GM21526 (cell line): ENCODE measurements at regions not wholly inside any gene's neighbourhood (a gene's known extent, or its start where the extent isn't known, plus 50 kb on each side); places are given as distances from the start of the nearest gene placed in this dataset.
"Not testable (repeated sequence)": the region's sequence is repeated elsewhere in the genome, so short reads cannot be mapped to it uniquely, and the experiment has no call there.

Source experiments
- ATAC-seq: cut with Tn5 transposase; IDR thresholded peaks from one replicate; pipeline ENCODE4 v1.9.1; 2021; ENCODE audit warnings: moderate library complexity; ENCODE audit not compliant: unreplicated experiment, low FRiP score

DNA sequence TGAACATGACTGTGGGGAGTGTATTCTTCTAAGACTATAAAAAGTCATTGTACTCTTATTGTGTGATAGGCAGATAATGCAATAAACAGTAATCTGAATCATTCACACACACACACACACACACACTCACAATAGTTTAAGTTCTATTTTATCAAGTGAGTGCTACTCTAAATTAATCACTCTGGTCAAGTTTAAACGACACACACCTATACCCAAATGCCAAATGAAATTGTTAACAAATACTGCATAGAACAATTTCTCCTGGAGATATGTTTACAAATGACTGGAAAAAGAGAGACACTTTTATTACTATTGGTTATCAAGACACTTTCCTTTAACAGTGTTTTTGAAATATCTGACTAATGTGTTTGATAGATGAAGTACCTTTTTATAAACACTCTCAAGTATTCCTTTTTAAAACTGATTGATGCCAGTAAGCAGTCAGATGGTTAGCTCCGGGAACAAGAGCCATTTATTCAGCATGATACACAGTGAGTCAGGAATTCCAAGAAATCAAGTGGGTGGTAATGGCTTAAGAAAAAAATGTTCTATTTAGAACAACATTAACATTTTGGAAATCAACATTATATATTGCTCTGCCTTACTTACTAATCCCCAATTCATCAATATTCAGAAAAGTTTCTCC, 521.6 kb upstream of the ST8SIA4 start:
- no peak for ATAC-seq

DNA sequence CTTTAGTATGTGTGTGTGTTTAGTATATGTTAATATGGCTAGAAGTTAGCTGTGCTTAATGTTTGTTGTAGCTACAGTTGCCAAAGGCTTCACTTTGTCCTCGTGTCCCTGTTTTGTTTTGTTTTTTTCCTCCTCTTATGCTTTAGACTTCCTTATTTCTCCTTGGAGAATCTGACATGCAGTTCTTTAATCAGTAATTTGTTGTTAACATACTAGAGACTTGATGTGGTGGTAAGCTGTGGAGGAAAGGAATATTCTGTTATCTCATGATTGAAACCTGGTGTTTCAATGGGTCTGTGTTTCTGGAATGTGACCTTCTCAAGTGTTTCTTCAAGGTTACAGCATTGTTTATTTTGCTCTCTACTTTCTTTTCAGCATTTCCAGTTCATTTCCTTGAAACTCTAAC, 515.6 kb upstream of the ST8SIA4 start:
- ATAC-seq = no peak

DNA sequence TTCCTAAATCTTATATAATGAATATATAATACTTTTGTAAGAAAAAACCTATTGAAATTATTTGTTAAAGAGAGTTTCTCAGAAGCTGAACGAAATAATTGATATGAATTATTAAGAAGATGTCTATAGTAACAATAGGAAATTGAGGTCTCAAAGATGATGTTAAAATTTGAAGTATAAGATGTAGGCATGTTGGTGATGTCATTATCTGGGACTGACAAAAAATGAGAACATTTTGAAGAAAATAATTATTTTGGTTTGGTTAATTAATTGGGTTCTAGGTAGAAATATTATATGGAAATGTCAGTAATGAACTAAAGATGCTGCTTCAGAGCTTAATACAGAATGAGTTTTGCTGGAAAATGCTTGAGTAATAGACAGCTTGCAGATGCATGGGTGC, 501.4 kb upstream of the ST8SIA4 start:
- no peak for ATAC-seq

DNA sequence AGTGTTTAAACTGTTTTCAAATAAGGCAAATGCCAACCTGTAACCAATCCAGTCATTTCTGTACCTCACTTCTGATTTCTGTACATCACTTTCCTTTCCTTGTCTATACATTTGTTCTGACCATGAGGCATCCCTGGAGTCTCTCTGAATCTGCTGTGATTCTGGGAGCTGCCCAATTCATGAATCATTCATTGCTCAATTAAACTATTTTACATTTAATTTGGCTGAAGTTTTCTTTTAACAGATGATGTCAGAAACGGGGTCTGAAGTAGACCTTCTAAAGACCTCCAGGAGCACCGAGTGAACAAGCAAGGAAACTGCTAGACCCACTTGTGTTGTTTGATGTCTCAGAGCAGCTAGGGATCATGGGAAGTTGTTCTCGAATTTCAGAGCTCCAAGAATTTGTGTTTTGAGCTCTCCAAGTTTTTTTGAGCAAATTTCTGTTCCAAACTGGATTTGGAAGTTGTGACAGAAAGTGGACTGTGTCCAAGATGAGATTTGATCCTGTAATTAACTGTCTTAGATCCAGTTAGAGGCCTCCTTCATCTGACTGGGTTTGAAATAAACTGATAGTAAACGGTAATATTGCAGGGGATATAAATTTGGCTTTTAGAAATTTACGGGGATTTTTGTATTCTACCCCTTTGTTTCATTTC, 490.8 kb upstream of the ST8SIA4 start:
- no peak for ATAC-seq

DNA sequence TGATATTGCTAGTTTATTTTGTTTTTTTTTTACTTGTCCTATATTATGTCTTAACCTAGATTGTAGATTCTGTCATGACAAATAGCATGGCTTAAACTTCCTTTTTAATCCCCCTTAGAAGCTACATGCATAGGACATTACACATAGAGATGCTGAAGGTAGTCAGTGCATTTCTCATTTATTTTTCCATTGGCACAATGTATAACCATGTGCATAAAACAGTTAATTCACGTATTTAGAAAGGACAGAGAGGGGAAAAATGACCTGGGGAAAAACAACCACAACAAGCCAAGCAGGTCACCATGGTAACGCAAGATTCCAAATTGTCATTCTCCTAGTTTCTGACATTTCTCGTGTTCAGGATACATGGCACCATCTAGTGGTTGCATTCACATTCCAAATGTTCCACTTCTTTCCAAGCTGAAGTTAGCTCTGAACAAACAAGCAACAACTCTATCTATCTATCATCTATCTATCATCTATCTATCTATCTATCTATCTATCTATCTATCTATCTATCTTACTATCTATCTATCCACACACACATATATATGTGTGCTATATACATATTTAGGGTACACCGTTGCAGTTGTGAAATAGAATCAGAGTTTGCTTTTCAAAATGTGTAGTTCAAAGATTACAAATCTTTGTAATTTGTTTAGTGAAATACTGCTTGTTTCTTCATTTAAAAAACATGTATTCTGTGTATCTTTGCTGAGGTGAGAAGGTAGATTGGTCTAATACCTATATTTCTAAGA, 487.2 kb upstream of the ST8SIA4 start:
- no peak for ATAC-seq

DNA sequence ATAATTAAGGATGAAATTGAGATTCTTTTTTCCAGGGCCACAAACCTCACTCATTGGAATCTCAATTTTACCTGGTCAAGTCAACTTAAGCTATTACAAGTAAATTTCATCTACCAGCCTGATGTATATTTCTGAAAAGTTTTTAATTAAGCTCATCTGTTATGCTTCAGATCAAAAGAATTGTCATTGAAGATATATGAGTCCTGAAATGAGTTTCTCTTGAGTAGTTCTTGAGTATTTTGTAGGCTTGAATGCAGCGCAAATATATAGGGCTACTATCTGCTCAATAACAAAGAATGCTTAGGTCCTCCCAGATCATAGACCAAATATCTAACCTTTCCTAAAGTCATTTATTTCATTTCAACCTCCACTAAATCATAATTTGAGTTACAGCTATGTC, 482.2 kb upstream of the ST8SIA4 start:
- no peak for ATAC-seq

DNA sequence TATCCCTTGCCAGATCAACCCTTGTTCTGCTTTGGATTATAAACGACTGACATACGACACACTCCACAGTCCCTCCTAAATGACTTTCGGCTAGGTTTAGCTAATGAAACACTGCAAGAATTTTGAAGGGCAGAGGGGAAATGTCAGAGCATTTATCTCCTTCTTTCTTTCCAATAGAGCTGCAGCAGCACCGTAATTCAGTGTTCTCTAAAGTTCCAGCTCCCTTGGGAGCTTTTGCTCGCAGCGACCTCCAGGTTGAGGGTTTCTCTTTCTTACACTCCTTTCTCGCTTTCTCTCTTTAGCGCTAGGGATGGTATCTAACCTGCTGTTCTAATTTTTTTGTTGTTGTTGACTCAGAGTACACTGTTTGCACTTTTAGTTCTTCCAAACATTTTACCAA, 467.1 kb upstream of the ST8SIA4 start:
- ATAC-seq = no peak

DNA sequence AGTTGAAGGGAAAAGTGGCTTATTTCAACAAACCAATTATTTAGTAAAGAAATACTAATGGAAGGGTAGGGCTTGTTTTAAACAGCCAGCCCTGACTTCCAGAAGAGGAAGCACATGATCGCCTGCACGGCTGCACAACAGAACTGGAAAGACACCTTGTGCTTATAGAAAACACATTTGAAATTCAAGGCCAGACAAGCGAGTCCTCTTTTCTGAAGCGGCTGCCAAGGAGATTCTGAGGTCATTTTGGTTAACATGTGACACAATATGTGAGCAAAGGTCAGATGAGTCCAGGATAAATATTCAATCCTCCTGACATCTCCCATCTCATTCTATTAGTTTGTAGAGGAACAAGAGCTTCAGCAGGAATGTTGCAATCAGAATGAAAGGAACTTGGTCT, 461.4 kb upstream of the ST8SIA4 start:
- no peak for ATAC-seq

DNA sequence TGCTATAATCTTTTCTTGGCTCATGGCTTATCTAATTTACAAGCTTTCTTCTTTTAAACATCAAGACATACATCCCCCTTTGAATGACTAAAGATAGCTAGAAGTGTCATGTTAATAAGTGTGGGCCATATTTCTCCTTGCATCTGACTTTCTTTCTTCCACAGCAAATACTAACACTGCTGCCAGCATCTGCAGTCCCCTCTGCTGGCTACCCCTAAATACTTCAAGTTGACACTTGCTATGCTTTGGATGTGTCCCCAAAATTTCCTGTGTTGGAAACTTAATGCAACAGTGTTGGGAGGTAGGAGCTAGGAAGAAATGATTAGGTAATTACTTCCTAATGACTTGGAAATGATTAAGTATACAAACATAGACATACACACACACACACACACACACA, 459.0 kb upstream of the ST8SIA4 start:
- ATAC-seq = no peak

DNA sequence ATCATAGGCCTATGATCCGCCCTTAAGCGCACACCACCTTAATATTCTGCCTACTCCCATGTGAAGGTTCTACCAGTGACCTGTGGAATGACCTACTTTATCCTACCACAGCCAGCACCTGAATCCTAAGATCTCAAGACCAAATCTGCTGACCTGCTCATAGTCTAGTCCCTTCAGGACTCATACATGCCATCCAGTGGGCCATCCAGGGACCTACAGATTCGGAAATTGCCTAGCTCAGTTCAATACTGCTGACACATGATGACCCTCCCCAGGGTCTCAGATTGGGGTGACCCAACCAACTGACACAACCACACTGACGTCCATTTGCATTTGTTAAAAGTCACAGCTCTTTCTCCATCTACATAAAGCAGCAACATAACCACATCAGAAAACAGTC, 443.8 kb upstream of the ST8SIA4 start:
- ATAC-seq = peak; percentile 88

DNA sequence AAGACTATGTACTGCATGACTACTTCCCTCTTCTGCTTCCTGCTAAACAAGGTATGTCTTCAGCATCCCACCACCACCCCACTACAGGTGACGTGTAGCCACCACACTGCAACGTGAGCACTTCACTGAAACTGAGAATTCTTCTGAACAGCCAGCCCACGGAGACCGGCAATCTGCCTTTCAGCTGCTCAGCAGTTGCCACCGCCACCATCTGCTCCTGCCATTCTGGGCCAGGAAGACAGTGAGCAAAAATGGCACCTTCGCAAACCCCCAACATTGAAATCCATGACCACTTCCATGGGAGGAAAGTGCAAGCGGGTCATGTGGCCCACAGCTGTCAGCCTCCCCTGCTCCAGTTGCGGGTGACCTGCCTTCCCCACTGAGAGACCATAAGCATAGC, 443.4 kb upstream of the ST8SIA4 start:
- ATAC-seq = no peak

DNA sequence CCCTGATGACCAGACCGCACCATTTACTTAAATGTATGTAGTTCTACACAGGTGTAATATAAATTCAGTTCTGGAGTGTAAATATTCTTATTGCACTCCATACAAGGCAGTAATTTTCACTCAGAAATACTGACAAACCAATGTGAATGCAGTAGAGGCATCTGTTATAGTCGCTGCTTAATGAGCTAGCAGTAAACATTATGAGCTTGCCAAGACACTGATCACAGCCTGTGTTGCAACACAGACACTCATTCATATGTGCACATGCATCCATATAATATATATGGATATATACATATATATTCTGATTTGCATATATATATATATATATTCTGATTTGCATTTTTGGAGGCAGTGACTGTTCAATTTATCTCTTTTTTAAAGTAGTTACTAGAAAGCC, 435.1 kb upstream of the ST8SIA4 start:
- no peak for ATAC-seq

DNA sequence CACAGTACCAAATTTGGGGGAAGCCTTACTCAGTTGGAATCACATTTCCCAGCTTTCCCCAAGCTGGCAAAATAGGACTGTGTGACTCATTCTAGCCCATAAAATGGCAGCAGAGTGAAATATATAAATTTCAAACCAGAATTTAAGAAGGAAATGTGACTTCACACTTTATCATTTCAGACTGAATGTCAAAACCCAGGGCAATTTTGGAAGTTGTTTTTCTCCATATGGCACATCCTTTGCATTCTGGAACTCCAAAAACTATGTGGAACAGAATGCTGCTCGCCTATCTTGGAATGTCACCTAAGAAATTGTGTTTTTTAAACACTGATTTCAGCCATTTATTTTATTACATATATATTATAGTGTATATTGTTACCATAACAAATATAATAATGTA, 424.7 kb upstream of the ST8SIA4 start:
- no peak for ATAC-seq

DNA sequence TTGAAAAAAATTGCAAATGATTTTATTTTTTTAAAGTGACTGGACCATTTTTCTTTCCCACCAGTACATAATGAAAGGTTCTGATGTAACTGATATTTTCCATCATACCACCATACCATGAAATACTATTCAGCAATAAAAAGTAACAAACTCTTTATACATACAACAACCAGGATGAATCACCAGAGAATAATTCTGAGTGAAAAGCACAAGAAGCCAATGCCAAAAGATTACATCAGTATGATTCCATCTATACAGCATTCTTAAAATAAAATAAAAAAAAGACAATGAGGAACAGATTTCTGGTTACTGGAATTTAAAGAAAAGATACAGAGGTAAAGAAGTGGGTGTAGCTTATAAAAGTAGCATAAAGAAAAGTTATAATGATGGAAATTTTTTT, 423.7 kb upstream of the ST8SIA4 start:
- no peak for ATAC-seq

DNA sequence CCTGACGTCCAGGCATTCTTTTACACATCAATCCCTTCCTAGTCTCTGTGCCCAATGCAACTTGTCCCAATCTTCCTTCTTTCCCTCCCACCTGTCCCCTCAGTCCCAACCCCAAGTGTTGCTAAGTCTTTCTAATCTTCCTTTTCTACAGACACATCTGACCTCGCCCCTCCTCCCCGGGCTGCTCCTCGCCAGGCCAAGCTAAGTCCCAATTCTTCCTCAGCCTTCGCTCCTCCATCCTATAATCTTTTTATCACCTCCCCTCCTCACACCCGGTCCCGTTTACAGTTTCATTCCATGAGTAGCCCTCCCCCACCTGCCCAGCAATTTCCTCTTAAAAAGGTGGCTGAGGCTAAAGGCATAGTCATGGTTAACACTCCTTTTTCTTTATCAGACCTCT, 413.3 kb upstream of the ST8SIA4 start:
- not testable (repeated sequence) for ATAC-seq

DNA sequence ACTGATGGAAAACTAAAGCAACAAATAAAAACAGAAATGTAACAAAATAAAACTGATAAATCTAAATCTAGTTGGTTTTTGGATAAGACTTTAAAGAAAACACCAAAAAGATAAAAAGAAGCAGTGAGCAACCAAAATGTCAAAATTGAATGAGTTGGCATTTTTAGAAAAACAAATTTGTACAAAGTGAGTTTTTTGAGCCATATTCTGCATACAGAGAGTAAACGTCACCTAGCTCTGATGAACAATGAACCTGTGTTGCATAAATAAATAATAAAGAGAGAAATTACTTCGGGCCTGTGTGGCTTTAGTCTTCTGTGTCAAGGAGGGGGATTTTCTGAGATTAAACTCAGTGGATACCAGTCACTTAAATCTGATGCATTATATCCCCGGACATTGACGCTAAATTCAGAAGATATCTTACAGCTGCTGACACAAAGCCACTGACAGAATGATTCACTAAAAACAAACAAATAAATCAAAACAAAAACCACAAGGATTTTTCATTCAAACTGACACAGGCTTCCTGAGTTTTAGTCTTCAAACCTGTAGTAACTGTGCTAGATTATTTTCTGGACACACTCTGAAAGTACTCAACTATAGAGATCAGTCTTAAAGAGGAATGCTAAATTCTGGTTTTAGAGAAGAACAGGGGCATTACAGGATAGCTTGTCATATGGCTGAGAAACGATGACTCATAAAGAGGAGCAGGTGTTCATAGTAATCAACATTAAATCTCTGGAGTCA, 403.5 kb upstream of the ST8SIA4 start:
- ATAC-seq = no peak

DNA sequence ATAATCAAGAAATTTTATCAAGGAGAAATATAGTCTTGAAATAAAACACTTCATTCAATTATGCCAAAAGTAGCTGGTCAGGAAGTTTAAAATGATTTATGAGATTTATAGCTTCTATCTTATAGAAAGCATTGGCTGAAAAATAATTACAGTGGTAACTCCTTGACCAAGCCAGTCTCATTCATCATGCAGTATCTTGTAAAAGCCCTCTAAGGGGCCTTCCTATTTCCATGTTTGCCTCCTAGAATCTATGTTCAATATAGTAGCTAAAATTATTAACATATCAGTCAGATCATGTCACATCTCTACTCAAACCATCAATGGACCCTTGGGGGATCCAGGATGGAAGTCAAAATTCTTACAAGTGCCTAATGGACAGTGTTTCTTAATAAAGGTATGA, 393.4 kb upstream of the ST8SIA4 start:
- no peak for ATAC-seq

DNA sequence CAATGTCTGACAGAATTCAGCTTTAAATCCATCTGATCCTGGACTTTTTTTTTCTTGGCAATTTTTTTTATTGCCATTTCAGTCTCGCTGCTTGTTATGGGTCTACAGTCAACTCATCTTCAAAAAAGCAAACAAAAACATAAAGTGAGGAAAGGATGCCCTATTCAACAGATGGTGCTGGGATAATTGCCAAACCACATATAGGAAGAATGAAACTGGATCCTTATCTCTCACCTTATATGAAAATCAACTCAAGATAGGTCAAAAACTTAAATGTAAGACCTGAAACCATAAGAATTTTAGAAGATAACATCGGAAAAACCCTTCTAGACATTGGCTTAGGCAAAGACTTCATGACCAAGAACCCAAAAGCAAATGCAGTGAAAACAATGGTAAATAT, 389.1 kb upstream of the ST8SIA4 start:
- ATAC-seq = no peak

DNA sequence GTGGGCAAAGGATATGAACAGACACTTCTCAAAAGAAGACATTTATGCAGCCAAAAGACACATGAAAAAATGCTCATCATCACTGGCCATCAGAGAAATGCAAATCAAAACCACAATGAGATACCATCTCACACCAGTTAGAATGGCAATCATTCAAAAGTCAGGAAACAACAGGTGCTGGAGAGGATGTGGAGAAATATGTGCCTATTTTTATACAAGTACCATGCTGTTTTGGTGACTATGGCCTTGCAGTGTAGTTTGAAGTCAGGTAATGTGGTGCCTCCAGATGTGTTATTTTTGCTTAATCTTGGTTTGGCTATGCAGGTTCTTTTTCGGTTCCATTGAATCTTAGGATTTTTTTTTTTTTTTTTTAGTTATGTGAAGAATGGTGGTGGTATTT, 387.7 kb upstream of the ST8SIA4 start:
- not testable (repeated sequence) for ATAC-seq

DNA sequence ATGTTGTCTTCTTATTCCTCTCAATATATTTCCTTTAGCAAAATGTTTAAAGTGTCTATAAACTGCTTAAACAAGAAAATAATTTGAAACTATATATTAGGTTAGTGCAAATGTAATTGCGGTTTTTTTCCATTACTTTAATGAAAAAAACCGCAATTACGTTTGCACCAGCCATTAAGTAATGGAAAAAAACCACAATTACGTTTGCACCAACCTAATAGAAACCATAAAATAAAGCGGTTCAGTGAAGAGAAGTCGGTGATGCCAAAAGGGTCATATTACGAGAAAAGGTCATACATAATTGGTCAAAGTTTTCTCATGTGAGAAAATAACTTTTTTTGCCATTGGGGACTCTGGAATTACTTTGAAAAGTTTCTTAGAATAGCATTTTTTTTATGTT, 385.6 kb upstream of the ST8SIA4 start:
- ATAC-seq = no peak

DNA sequence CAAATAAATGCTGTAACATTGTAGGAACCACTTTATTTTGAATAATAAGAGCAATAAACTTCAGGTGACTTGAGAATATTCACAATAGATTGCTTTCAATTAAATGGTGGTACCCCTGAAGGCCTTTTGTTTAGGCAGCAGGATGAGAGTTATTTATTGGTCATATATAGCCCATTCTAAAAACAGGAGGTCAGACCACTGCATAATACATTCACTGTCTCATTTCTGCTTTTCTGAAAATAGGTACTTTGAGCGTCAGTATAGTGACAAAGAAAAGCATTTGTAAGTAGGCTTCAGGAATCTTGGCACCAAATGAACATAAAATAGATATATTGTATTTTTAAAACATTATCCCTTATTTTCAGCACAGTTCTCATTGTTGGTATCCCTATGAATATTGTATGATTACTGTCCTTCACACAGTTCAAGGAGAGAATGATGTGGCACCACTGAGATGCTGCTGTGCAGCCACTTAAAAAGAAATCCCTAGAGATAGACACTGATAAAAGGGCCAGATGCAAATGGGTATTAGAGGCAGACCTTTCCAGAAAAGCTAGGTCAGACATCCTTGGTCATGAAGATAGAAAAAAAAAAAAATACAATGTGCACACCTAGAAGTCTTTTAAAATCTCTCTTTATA, 381.8 kb upstream of the ST8SIA4 start:
- ATAC-seq = no peak
